Keratinocyte (primary cell): ENCODE measurements at regions not wholly inside any gene's neighbourhood (a gene's known extent, or its start where the extent isn't known, plus 50 kb on each side); places are given as distances from the start of the nearest gene placed in this dataset.

Experiments used
- DNase-seq: peaks from one replicate; pipeline ENCODE4 v3.0.0-alpha.2; 2011; ENCODE audit warnings: low read depth, missing footprints, low spot score
- FAIRE-seq: peaks from 2 replicates; lab custom pipeline; 2011; peaks lifted over from hg19 to GRCh38; lab: Jason Lieb, UNC
- H2AFZ ChIP-seq: 2 replicates; pipeline ENCODE4 v1.6.0; 2012; ENCODE audit warnings: low read length, control low read depth, inconsistent platforms; ENCODE audit not compliant: control insufficient read depth
- H3K27ac ChIP-seq: 2 replicates; pipeline ENCODE4 v1.5.1; 2011; ENCODE audit warnings: low read length; ENCODE audit not compliant: control insufficient read depth, insufficient read depth
- H3K27me3 ChIP-seq: 3 replicates; pipeline ENCODE4 v1.6.0; 2011; ENCODE audit warnings: low read length; ENCODE audit not compliant: control insufficient read depth, insufficient read depth; ENCODE audit errors: extremely low read depth
- H3K36me3 ChIP-seq, 2 experiments: 2 replicates in 1 of 2; 3 replicates in 1 of 2; pipeline ENCODE4 v1.5.1; 2011; ENCODE audit warnings: low read length in 2 of 2, mild to moderate bottlenecking in 1 of 2; ENCODE audit not compliant: control insufficient read depth in 2 of 2, insufficient read depth in 2 of 2; ENCODE audit errors: extremely low read depth in 1 of 2
- H3K4me1 ChIP-seq: 3 replicates; pipeline ENCODE4 v1.5.1; 2011; ENCODE audit warnings: low read length; ENCODE audit not compliant: control insufficient read depth, insufficient read depth; ENCODE audit errors: extremely low read depth
- H3K4me2 ChIP-seq: 3 replicates; pipeline ENCODE4 v1.6.0; 2011; ENCODE audit warnings: low read depth, low read length; ENCODE audit not compliant: control insufficient read depth, insufficient read depth; ENCODE audit errors: extremely low read depth
- H3K4me3 ChIP-seq, 3 experiments: fragments of 200-600 bp in 1 of 3; sonication (generic) in 1 of 3; 2 replicates in 2 of 3; 3 replicates in 1 of 3; pipeline ENCODE4 v1.5.1; 2011 to 2016; ENCODE audit warnings: low read length in 3 of 3, mild to moderate bottlenecking in 3 of 3, control low read depth in 2 of 3, inconsistent platforms in 1 of 3, low read depth in 1 of 3, mixed read lengths in 1 of 3, mixed run types in 1 of 3, moderate library complexity in 1 of 3; ENCODE audit not compliant: control insufficient read depth in 2 of 3, insufficient read depth in 2 of 3; ENCODE audit errors: extremely low read depth in 1 of 3
- H3K79me2 ChIP-seq: 2 replicates; pipeline ENCODE4 v1.6.0; 2012; ENCODE audit warnings: low read length; ENCODE audit not compliant: control insufficient read depth, insufficient read depth
- H3K9ac ChIP-seq: 3 replicates; pipeline ENCODE4 v1.6.0; 2011; ENCODE audit warnings: low read length; ENCODE audit not compliant: control insufficient read depth, insufficient read depth; ENCODE audit errors: extremely low read depth
- H3K9me1 ChIP-seq: 3 replicates; pipeline ENCODE4 v1.6.0; 2011; ENCODE audit warnings: low read length; ENCODE audit not compliant: control insufficient read depth, insufficient read depth; ENCODE audit errors: extremely low read depth
- H3K9me3 ChIP-seq: 2 replicates; pipeline ENCODE4 v1.5.1; 2012; ENCODE audit warnings: low read depth, low read length; ENCODE audit not compliant: control insufficient read depth
- H4K20me1 ChIP-seq: 3 replicates; pipeline ENCODE4 v1.6.0; 2011; ENCODE audit warnings: low read length; ENCODE audit not compliant: control insufficient read depth, insufficient read depth; ENCODE audit errors: extremely low read depth
- CTCF ChIP-seq, 3 experiments: IDR thresholded peaks in 1 of 3; conservative IDR thresholded peaks in 1 of 3; optimal IDR thresholded peaks in 1 of 3; 2 replicates in 2 of 3; 3 replicates in 1 of 3; pipeline versions ENCODE3 to v1.5.1; 2011; ENCODE audit warnings: low read length in 3 of 3, mild to moderate bottlenecking in 3 of 3, moderate library complexity in 2 of 3, control low read depth in 1 of 3, inconsistent platforms in 1 of 3; ENCODE audit not compliant: insufficient read depth in 2 of 3; ENCODE audit errors: extremely low read depth in 1 of 3
- EZH2 ChIP-seq: IDR thresholded peaks from one replicate; pipeline ENCODE4 v1.6.1; 2012; ENCODE audit warnings: inconsistent platforms, mild to moderate bottlenecking, low read length, moderate library complexity
- dilution Hi-C: fragments of 300-500 bp; cut with MboI; formaldehyde crosslinking; loops from one replicate; pipeline ENCODE4 v1.7.0; 2020; ENCODE audit warnings: low sequenced_read_pairs; ENCODE audit not compliant: extremely low pct_ligation_motif_present

GRCh38 chr7:155964543-155964942 lies 152.3 kb upstream of the SHH start:
- H3K79me2 ChIP-seq: no peaks in the 10 kb centered on the region
- FAIRE-seq (no peak), DNase-seq (no peak)
- H3K9me3 ChIP-seq: no peaks in the 10 kb centered on the region
- H3K4me2 ChIP-seq: no peak overlapping the region
- no peaks in the 10 kb centered on the region for H3K36me3 ChIP-seq
- no peak overlapping the region for H3K9ac ChIP-seq
- no peaks in the 10 kb centered on the region for H4K20me1 ChIP-seq
- TF ChIP-seq EZH2 (no peak), CTCF (optimal IDR thresholded peaks at IDR 0.05 in 1 of 3, IDR thresholded peaks at IDR 0.05 in 1 of 3, conservative IDR thresholded peaks at IDR 0.05 in 1 of 3; ENCODE audit: extremely low read depth in 1 of 3, insufficient read depth in 2 of 3, low read length in 3 of 3) (no peak)
- no peak overlapping the region for H3K27ac ChIP-seq
- H3K4me1 ChIP-seq: peaks cover 6% of the 10 kb centered on the region
- dilution Hi-C loops: no loop called here
- H3K9me1 ChIP-seq: no peaks in the 10 kb centered on the region
- H3K4me3 ChIP-seq: no peak overlapping the region
- H3K27me3 ChIP-seq: no peaks in the 10 kb centered on the region
- no peak overlapping the region for H2AFZ ChIP-seq

GRCh38 chr7:155963771-155964195 lies 151.5 kb upstream of the SHH start:
- H3K9me1 ChIP-seq: no peaks in the 10 kb centered on the region
- H4K20me1 ChIP-seq: no peaks in the 10 kb centered on the region
- no peaks in the 10 kb centered on the region for H3K36me3 ChIP-seq
- no peaks in the 10 kb centered on the region for H3K27me3 ChIP-seq
- H3K4me3 ChIP-seq: no peak overlapping the region
- H2AFZ ChIP-seq: no peak overlapping the region
- H3K9ac ChIP-seq: no peak overlapping the region
- TF ChIP-seq CTCF (optimal IDR thresholded peaks at IDR 0.05 in 1 of 3, IDR thresholded peaks at IDR 0.05 in 1 of 3, conservative IDR thresholded peaks at IDR 0.05 in 1 of 3; ENCODE audit: extremely low read depth in 1 of 3, insufficient read depth in 2 of 3, low read length in 3 of 3): no peak
- no peak for TF ChIP-seq EZH2
- no peak for FAIRE-seq
- dilution Hi-C loops: no loop called here
- H3K4me1 ChIP-seq: peaks cover 6% of the 10 kb centered on the region
- no peak overlapping the region for H3K4me2 ChIP-seq
- H3K9me3 ChIP-seq: no peaks in the 10 kb centered on the region
- DNase-seq: no peak
- no peaks in the 10 kb centered on the region for H3K79me2 ChIP-seq
- no peak overlapping the region for H3K27ac ChIP-seq
